GM19467 (cell line): ENCODE measurements at regions not wholly inside any gene's neighbourhood (a gene's known extent, or its start where the extent isn't known, plus 50 kb on each side); places are given as distances from the start of the nearest gene placed in this dataset.

Source experiments
- ATAC-seq: cut with Tn5 transposase; IDR thresholded peaks from one replicate; pipeline ENCODE4 v1.9.1; 2021; ENCODE audit warnings: mild to moderate bottlenecking, moderate library complexity; ENCODE audit not compliant: unreplicated experiment

GRCh38 chr7:12882710-12883109 lies 195.3 kb downstream of the ARL4A start:
- ATAC-seq = no peak

- ATAC-seq = no peak
These were observed 196.6 kb downstream of the ARL4A start for GRCh38 chr7:12884033-12884432.

- no peak for ATAC-seq
These were observed 197.5 kb downstream of the ARL4A start for GRCh38 chr7:12884856-12885440.

- ATAC-seq = no peak
These were observed 201.3 kb downstream of the ARL4A start for GRCh38 chr7:12888717-12889116.

GRCh38 chr7:12889391-12889790 lies 202.0 kb downstream of the ARL4A start:
- ATAC-seq = no peak

GRCh38 chr7:12890586-12890985 lies 203.2 kb downstream of the ARL4A start:
- no peak for ATAC-seq

- ATAC-seq = no peak
These were observed 205.9 kb downstream of the ARL4A start for GRCh38 chr7:12893292-12893691.

- no peak for ATAC-seq
These were observed 207.9 kb downstream of the ARL4A start for GRCh38 chr7:12895296-12895695.

- no peak for ATAC-seq
These were observed 208.9 kb downstream of the ARL4A start for GRCh38 chr7:12896316-12896715.

GRCh38 chr7:12898004-12898403 lies 210.6 kb downstream of the ARL4A start:
- ATAC-seq = no peak

GRCh38 chr7:12898620-12899019 lies 211.2 kb downstream of the ARL4A start:
- no peak for ATAC-seq

- no peak for ATAC-seq
These were observed 218.2 kb downstream of the ARL4A start for GRCh38 chr7:12905671-12906070.

- ATAC-seq = no peak
These were observed 220.3 kb downstream of the ARL4A start for GRCh38 chr7:12907774-12908173.

GRCh38 chr7:12909483-12909882 lies 222.1 kb downstream of the ARL4A start:
- ATAC-seq = no peak

GRCh38 chr7:12911053-12911452 lies 223.6 kb downstream of the ARL4A start:
- ATAC-seq = no peak

- ATAC-seq = no peak
These were observed 225.6 kb downstream of the ARL4A start for GRCh38 chr7:12913002-12913401.

- no peak for ATAC-seq
These were observed 230.4 kb downstream of the ARL4A start for GRCh38 chr7:12917801-12918200.

GRCh38 chr7:12921751-12922345 lies 234.4 kb downstream of the ARL4A start:
- no peak for ATAC-seq

GRCh38 chr7:12923971-12924370 lies 236.5 kb downstream of the ARL4A start:
- ATAC-seq = no peak

- no peak for ATAC-seq
These were observed 238.8 kb downstream of the ARL4A start for GRCh38 chr7:12926206-12926605.

- ATAC-seq = no peak
These were observed 240.4 kb downstream of the ARL4A start for GRCh38 chr7:12927635-12928434.

- ATAC-seq = no peak
These were observed 242.2 kb downstream of the ARL4A start for GRCh38 chr7:12929476-12930140.
